ENCODE measurements at regions not wholly inside any gene's neighbourhood (a gene's known extent, or its start where the extent isn't known, plus 50 kb on each side); places are given as distances from the start of the nearest gene placed in this dataset.

DNA sequence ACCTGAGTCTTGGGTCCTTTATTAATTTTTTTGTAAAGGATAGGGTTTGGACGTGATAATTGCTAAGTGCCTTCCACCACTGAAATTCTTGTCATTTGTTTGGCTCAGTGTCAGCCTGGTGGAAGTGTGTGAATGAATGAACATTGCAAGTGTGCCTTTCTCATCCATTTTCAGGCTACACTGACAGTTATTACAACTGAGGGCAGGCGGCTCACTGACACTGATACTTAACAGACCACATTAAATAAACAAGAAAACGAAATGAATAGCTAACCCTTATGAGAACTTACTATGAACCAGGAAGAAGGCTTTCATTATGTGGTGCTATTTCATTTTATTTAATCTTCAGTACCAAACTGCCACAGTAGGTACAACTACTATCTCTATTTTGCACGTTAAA lies 188.8 kb upstream of the CRBN start:
- TF ChIP-seq, protein P1, sequence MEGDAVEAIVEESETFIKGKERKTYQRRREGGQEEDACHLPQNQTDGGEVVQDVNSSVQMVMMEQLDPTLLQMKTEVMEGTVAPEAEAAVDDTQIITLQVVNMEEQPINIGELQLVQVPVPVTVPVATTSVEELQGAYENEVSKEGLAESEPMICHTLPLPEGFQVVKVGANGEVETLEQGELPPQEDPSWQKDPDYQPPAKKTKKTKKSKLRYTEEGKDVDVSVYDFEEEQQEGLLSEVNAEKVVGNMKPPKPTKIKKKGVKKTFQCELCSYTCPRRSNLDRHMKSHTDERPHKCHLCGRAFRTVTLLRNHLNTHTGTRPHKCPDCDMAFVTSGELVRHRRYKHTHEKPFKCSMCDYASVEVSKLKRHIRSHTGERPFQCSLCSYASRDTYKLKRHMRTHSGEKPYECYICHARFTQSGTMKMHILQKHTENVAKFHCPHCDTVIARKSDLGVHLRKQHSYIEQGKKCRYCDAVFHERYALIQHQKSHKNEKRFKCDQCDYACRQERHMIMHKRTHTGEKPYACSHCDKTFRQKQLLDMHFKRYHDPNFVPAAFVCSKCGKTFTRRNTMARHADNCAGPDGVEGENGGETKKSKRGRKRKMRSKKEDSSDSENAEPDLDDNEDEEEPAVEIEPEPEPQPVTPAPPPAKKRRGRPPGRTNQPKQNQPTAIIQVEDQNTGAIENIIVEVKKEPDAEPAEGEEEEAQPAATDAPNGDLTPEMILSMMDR (IDR thresholded peaks at IDR 0.05), result no peak
- TF ChIP-seq EP300 (IDR thresholded peaks at IDR 0.05) (no peak), POLR2AphosphoS5 (IDR thresholded peaks at IDR 0.05) (no peak)
